HG03521 (cell line): ENCODE measurements at regions not wholly inside any gene's neighbourhood (a gene's known extent, or its start where the extent isn't known, plus 50 kb on each side); places are given as distances from the start of the nearest gene placed in this dataset.
"Not testable (repeated sequence)": the region's sequence is repeated elsewhere in the genome, so short reads cannot be mapped to it uniquely, and the experiment has no call there.

ENCODE experiments used
- ATAC-seq: cut with Tn5 transposase; IDR thresholded peaks from one replicate; pipeline ENCODE4 v1.9.1; 2021; ENCODE audit warnings: mild to moderate bottlenecking, moderate library complexity; ENCODE audit not compliant: unreplicated experiment

DNA sequence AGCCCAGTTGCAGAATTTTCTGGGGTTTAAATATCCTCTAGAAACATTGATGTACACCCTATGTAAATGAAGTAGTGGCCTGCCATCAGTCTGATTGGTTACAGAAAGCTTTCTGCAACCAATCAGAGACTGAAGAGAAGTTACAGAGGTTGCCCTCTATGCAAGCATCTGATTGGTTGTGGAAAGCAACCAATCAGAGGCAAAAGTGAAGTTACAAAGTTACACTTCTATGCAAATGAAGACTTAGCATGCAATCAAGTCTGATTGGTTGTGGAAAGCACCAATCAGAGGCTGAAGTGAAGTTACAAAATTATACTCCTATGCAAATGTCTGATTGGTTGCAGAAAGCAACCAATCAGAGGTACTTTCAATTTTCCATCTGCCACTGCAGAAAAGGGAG, 51.9 kb upstream of the USP9X start:
- ATAC-seq: no peak

- ATAC-seq: not testable (repeated sequence)
Measured at GRCh38 chrX:41034902-41035301, 50.3 kb upstream of the USP9X start.
